OCI-LY7 (cell line): ENCODE measurements at regions not wholly inside any gene's neighbourhood (a gene's known extent, or its start where the extent isn't known, plus 50 kb on each side); places are given as distances from the start of the nearest gene placed in this dataset.

Source experiments
- BruUV-seq: library from RNA; stranded (reverse); fragments of 400-500 nt; replicated peaks from 2 replicates; lab custom pipeline; 2021; lab: Mats Ljungman, UMichigan
- CTCF ChIA-PET: fragments of 300-600 bp; sonication (Branson Sonifier 250); formaldehyde crosslinking; loops from one replicate; lab custom pipeline; 2022; ENCODE audit warnings: antibody characterized with exemption; ENCODE audit not compliant: unreplicated experiment; lab: Charles Lee
- POLR2A ChIA-PET: fragments of 300-600 bp; sonication (Branson Sonifier 250); formaldehyde crosslinking; loops from one replicate; lab custom pipeline; 2022; ENCODE audit warnings: antibody characterized with exemption; lab: Charles Lee
- DNase-seq: peaks from one replicate; pipeline ENCODE4 v3.0.0-alpha.2; 2015; ENCODE audit warnings: low spot score
- H2AFZ ChIP-seq: fragments of 200-600 bp; sonication (generic), shearing (Covaris generic); 2 replicates; pipeline ENCODE4 v1.6.1; 2014; ENCODE audit warnings: mild to moderate bottlenecking, antibody characterized with exemption, low read length, moderate library complexity
- H3K27ac ChIP-seq: fragments of 200-600 bp; sonication (generic); 2 replicates; pipeline ENCODE4 v1.5.1; 2014; ENCODE audit warnings: mixed run types, low read depth, mild to moderate bottlenecking, moderate library complexity, low read length, inconsistent platforms; ENCODE audit not compliant: poor library complexity, severe bottlenecking
- H3K36me3 ChIP-seq: fragments of 200-600 bp; sonication (generic); 2 replicates; pipeline ENCODE4 v1.6.1; 2014; ENCODE audit warnings: mild to moderate bottlenecking, antibody characterized with exemption, low read length, moderate library complexity, mixed read lengths; ENCODE audit not compliant: insufficient read depth
- H3K4me1 ChIP-seq: fragments of 200-600 bp; sonication (generic); 2 replicates; pipeline ENCODE4 v1.5.1; 2014; ENCODE audit warnings: mild to moderate bottlenecking, low read length; ENCODE audit not compliant: insufficient read depth, poor library complexity, severe bottlenecking
- H3K4me2 ChIP-seq: fragments of 200-600 bp; sonication (generic); 2 replicates; pipeline ENCODE4 v1.6.1; 2014; ENCODE audit warnings: mild to moderate bottlenecking, low read length
- H3K4me3 ChIP-seq: fragments of 200-600 bp; sonication (generic); 2 replicates; pipeline ENCODE4 v1.5.1; 2014; ENCODE audit warnings: mild to moderate bottlenecking, low read depth, low read length; ENCODE audit not compliant: poor library complexity, severe bottlenecking
- H3K79me2 ChIP-seq: fragments of 200-600 bp; sonication (generic); 2 replicates; pipeline ENCODE4 v1.6.1; 2016; ENCODE audit warnings: low read depth, mild to moderate bottlenecking, low read length, moderate library complexity, mixed read lengths; ENCODE audit not compliant: insufficient read depth
- H3K9me2 ChIP-seq: fragments of 200-600 bp; sonication (generic); 2 replicates; pipeline ENCODE4 v1.6.1; 2016; ENCODE audit warnings: mild to moderate bottlenecking, low read length, mixed read lengths; ENCODE audit not compliant: insufficient read depth
- H3K9me3 ChIP-seq: fragments of 200-600 bp; sonication (generic); 2 replicates; pipeline ENCODE4 v1.6.1; 2014; ENCODE audit warnings: mild to moderate bottlenecking, mixed run types, low read length, mixed read lengths
- H4K20me1 ChIP-seq: fragments of 200-600 bp; sonication (generic); 2 replicates; pipeline ENCODE4 v1.6.1; 2014; ENCODE audit warnings: mild to moderate bottlenecking, antibody characterized with exemption, low read length, moderate library complexity, mixed read lengths; ENCODE audit not compliant: insufficient read depth
- CTCF ChIP-seq: fragments of 200-600 bp; sonication (generic); conservative IDR thresholded peaks from 2 replicates; pipeline ENCODE4 v1.5.1; 2014; ENCODE audit warnings: mild to moderate bottlenecking, antibody characterized with exemption, low read length, moderate library complexity, mixed read lengths
- EZH2phosphoT487 ChIP-seq: fragments of 200-600 bp; sonication (generic); IDR thresholded peaks from 2 replicates; pipeline ENCODE4 v1.6.1; 2018; ENCODE audit warnings: low read depth, borderline replicate concordance, mild to moderate bottlenecking, mixed run types, antibody characterized with exemption, low read length, moderate library complexity, mixed read lengths
- intact Hi-C: fragments of 100-400 bp; cut with micrococcal nuclease; formaldehyde crosslinking; loops from one replicate; pipeline ENCODE4 v1.10.0; 2022; ENCODE audit not compliant: unreplicated experiment

- BruUV-seq: no TSS peak
- DNase-seq: no peak
- Histone ChIP-seq H3K36me3 (no peaks in the 10 kb centered on the region), H2AFZ (no peak overlapping the region), H3K9me2 (no peaks in the 10 kb centered on the region), H3K27ac (no peak overlapping the region), H3K4me2 (no peak overlapping the region), H3K9me3 (no peaks in the 10 kb centered on the region), H3K79me2 (no peaks in the 10 kb centered on the region), H4K20me1 (no peaks in the 10 kb centered on the region), H3K4me1 (no peaks in the 10 kb centered on the region), H3K4me3 (no peak overlapping the region)
- intact Hi-C loops: no loop called here
- ChIA-PET CTCF (no interaction called here), POLR2A (interaction anchor here (0.9 to 1.3 kb wide), 3 partner anchors 12 to 823 kb away, joined by 3 to 4 read pairs (median 4); no protein-coding TSS in a partner anchor)
- TF ChIP-seq EZH2phosphoT487 (no peak), CTCF (no peak)
Observed at GRCh38 chr13:39100996-39101738, 62.9 kb downstream of the NHLRC3 start.

- CTCF ChIA-PET: no interaction called here
- Histone ChIP-seq H3K4me2 (no peak overlapping the region), H3K9me3 (no peaks in the 10 kb centered on the region), H3K36me3 (no peaks in the 10 kb centered on the region), H3K27ac (no peak overlapping the region), H3K79me2 (no peaks in the 10 kb centered on the region), H4K20me1 (no peaks in the 10 kb centered on the region), H2AFZ (no peak overlapping the region), H3K4me1 (no peaks in the 10 kb centered on the region), H3K9me2 (no peaks in the 10 kb centered on the region), H3K4me3 (no peak overlapping the region)
- TF ChIP-seq CTCF (no peak), EZH2phosphoT487 (no peak)
- POLR2A ChIA-PET: interaction anchor here (0.5 to 2.2 kb wide), 7 partner anchors 8 to 165 kb away, joined by 3 to 8 read pairs (median 4); no protein-coding TSS in a partner anchor
- no peak for DNase-seq
- intact Hi-C loops: no loop called here
- no TSS peak for BruUV-seq
Observed at GRCh38 chr13:39102981-39103490, 64.8 kb downstream of the NHLRC3 start.

GRCh38 chr13:39105110-39105509 lies 66.9 kb downstream of the NHLRC3 start:
- no peak for TF ChIP-seq CTCF
- TF ChIP-seq EZH2phosphoT487: no peak
- CTCF ChIA-PET: no interaction called here
- intact Hi-C loops: no loop called here
- POLR2A ChIA-PET: interaction anchor here (0.8 kb wide), 1 partner anchor 740 kb away, joined by 3 read pairs; no protein-coding TSS in a partner anchor
- no peaks in the 10 kb centered on the region for H3K79me2 ChIP-seq
- no peak overlapping the region for H3K4me3 ChIP-seq
- H3K4me2 ChIP-seq: no peak overlapping the region
- H3K4me1 ChIP-seq: no peaks in the 10 kb centered on the region
- H2AFZ ChIP-seq: no peak overlapping the region
- no TSS peak for BruUV-seq
- H3K9me3 ChIP-seq: no peaks in the 10 kb centered on the region
- no peak for DNase-seq
- H3K9me2 ChIP-seq: no peaks in the 10 kb centered on the region
- H4K20me1 ChIP-seq: no peaks in the 10 kb centered on the region
- H3K27ac ChIP-seq: no peak overlapping the region
- no peaks in the 10 kb centered on the region for H3K36me3 ChIP-seq
